Bronchial epithelial cell (primary cell): ENCODE measurements at regions not wholly inside any gene's neighbourhood (a gene's known extent, or its start where the extent isn't known, plus 50 kb on each side); places are given as distances from the start of the nearest gene placed in this dataset.

Experiments used
- DNase-seq: peaks from one replicate; pipeline ENCODE4 v3.0.0-alpha.2; 2010; ENCODE audit warnings: low read depth
- FAIRE-seq: peaks from 2 replicates; lab custom pipeline; 2011; peaks lifted over from hg19 to GRCh38; lab: Jason Lieb, UNC
- H3K27me3 ChIP-seq: 2 replicates; pipeline ENCODE4 v1.5.1; 2011; ENCODE audit warnings: low read length; ENCODE audit not compliant: control insufficient read depth, insufficient read depth
- H3K36me3 ChIP-seq: 2 replicates; pipeline ENCODE4 v1.5.1; 2011; ENCODE audit warnings: low read length; ENCODE audit not compliant: control insufficient read depth, insufficient read depth
- H3K4me3 ChIP-seq: 2 replicates; pipeline ENCODE4 v1.5.1; 2011; ENCODE audit warnings: mild to moderate bottlenecking, low read depth, low read length, control low read depth
- CTCF ChIP-seq: IDR thresholded peaks from 2 replicates; pipeline ENCODE4 v1.5.1; 2011; ENCODE audit warnings: mild to moderate bottlenecking, moderate library complexity, low read length, control low read depth, inconsistent platforms; ENCODE audit not compliant: insufficient read depth, severe bottlenecking

DNA sequence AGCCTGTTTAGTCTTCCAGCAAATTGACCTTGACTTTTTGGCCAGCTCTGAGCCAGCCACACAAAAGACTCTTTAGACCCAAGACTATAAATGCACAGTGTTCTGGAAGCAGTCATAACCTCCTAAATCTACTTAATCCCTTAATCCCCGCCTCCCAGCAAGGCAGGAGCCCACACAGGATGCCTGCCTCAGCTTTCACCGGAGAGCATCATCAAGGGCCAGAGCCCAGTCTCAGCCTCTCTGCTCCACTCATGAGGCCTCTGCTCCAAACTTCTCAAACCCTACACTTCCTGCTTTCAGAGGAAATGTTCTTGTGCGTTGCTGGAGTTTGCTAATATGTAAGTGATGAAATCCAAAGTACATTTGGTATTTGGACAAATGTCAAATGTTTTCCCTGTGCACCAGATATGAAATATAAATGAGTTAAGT is 57.9 kb upstream of the FSHB start:
- H3K36me3 ChIP-seq = no peaks in the 10 kb centered on the region
- FAIRE-seq (no peak), DNase-seq (no peak)
- TF ChIP-seq CTCF = no peak
- H3K4me3 ChIP-seq = no peak overlapping the region
- no peaks in the 10 kb centered on the region for H3K27me3 ChIP-seq

DNA sequence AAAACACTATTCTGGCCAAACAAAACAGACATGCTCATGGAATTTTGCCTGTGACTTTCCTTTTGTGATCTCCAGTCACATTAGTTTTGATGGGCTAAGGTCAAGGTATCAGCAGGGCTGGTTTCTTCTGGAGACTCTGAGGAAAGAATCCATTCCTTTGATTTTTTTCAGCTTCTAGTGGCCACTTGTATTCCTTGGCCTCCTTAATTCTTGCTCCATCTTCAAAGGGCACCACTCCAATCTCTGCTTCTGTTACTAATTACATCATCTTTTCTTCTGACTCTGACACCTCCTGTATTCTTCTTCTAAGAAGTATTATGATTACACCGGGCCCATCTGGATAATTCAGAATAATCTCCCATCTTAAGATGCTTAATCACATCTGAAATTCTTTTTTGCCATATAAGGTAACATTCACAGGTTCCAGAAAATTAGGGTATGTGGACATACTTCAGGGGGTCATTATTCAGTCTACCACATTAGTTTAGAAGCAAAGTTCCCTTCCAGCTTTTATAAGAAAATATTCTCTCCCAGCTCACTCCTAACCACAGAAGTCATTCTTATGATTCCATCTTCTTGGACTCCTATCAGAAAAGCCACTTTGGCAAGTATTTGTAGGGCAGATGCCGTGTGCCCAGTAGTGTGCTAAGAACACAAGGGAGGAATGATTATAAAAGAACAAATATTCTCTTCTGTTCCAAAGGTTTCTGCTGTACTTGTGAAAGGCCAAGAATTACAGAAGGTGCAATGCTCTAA is 56.4 kb upstream of the FSHB start:
- FAIRE-seq (no peak), DNase-seq (no peak)
- TF ChIP-seq CTCF = no peak
- Histone ChIP-seq H3K36me3 (no peaks in the 10 kb centered on the region), H3K4me3 (no peak overlapping the region), H3K27me3 (no peaks in the 10 kb centered on the region)
